ENCODE measurements at regions not wholly inside any gene's neighbourhood (a gene's known extent, or its start where the extent isn't known, plus 50 kb on each side); places are given as distances from the start of the nearest gene placed in this dataset.

DNA sequence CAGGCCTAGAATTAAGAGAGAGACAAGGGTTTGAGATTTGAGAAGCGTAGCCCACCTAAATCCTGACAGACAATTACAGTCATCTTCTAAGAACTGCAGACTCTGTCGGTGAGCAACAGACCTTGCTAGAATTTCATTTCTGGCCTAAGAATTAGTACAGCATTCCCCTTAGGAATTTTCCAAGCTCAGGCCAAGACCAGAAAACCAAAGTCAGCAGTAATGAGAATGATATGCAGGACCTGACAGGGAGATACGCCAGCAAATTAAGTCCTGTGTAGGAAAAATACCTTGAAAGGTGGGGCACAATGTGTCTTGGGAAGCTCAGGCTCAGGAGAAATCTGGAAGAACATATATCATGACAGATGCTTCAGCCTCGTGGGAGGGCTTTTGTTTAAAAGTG is 52.7 kb upstream of the HERPUD2 start:
- no peak for TF ChIP-seq CTCF (IDR thresholded peaks at IDR 0.05)
- DNase-seq (ENCODE audit: low spot score) (no peak), ATAC-seq (ENCODE audit: low FRiP score) (peak; percentile 62)

DNA sequence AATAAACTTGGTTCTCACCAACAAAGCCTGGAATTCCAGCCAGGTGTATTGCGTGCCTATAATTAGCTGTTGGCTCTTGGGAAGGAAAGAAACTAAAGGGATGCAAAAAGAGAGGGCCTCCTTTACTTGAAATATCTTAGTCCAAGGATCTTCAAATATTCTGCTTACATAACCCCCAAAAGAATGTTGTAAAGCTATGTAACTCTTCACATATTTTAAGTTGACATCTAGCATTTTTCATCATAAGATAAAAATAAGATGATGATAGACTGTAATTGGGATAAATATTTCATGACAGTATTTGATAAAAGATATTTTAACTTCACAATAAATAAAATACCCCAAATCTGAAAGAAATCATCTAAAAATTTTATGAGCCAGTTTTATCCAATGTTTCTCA is 52.5 kb upstream of the SEPTIN7 start:
- DNase-seq (ENCODE audit: low spot score), result no peak
- TF ChIP-seq CTCF (IDR thresholded peaks at IDR 0.05), result no peak
- ATAC-seq (ENCODE audit: low FRiP score), result no peak

GRCh38 chr7:35749556-35749955 is 51.3 kb upstream of the SEPTIN7 start:
- ATAC-seq (ENCODE audit: low FRiP score) (no peak), DNase-seq (ENCODE audit: low spot score) (no peak)
- no peak for TF ChIP-seq CTCF (IDR thresholded peaks at IDR 0.05)
